ENCODE measurements at regions not wholly inside any gene's neighbourhood (a gene's known extent, or its start where the extent isn't known, plus 50 kb on each side); places are given as distances from the start of the nearest gene placed in this dataset.
A peak's percentile ranks its signal among the peaks of the same experiment; 100 is the strongest.

DNA sequence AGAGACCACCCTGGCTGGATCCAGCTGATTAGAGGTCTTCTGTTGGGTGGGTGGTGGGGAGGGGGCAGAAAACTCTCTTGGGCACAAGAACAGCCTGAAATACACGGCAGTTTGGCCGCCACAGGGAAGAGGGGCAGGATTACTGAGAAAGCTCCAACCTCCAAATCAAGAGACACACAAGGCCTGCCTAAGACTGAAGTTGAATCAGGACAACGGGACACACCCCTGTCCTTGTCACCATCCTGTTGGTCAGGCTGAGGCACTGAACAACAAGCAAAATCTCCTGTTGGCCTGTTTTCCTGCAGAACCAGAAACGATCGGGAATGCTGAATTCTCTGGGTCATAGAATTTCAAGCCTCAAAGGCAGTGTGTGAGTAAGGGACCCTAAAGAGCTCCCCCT, 247.8 kb downstream of the FAM43A start:
- no peak overlapping the region for H3K27ac ChIP-seq
- TF ChIP-seq, protein P1, sequence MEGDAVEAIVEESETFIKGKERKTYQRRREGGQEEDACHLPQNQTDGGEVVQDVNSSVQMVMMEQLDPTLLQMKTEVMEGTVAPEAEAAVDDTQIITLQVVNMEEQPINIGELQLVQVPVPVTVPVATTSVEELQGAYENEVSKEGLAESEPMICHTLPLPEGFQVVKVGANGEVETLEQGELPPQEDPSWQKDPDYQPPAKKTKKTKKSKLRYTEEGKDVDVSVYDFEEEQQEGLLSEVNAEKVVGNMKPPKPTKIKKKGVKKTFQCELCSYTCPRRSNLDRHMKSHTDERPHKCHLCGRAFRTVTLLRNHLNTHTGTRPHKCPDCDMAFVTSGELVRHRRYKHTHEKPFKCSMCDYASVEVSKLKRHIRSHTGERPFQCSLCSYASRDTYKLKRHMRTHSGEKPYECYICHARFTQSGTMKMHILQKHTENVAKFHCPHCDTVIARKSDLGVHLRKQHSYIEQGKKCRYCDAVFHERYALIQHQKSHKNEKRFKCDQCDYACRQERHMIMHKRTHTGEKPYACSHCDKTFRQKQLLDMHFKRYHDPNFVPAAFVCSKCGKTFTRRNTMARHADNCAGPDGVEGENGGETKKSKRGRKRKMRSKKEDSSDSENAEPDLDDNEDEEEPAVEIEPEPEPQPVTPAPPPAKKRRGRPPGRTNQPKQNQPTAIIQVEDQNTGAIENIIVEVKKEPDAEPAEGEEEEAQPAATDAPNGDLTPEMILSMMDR (conservative IDR thresholded peaks at IDR 0.05): no peak
- no peak for TF ChIP-seq ZFX (IDR thresholded peaks at IDR 0.05)

- TF ChIP-seq, protein P1 (conservative IDR thresholded peaks at IDR 0.05): no peak
- TF ChIP-seq ZFX (IDR thresholded peaks at IDR 0.05): no peak
- H3K27ac ChIP-seq: peak overlapping the region; percentile 66
Observed at GRCh38 chr3:194935061-194935460, 249.4 kb downstream of the FAM43A start.

DNA sequence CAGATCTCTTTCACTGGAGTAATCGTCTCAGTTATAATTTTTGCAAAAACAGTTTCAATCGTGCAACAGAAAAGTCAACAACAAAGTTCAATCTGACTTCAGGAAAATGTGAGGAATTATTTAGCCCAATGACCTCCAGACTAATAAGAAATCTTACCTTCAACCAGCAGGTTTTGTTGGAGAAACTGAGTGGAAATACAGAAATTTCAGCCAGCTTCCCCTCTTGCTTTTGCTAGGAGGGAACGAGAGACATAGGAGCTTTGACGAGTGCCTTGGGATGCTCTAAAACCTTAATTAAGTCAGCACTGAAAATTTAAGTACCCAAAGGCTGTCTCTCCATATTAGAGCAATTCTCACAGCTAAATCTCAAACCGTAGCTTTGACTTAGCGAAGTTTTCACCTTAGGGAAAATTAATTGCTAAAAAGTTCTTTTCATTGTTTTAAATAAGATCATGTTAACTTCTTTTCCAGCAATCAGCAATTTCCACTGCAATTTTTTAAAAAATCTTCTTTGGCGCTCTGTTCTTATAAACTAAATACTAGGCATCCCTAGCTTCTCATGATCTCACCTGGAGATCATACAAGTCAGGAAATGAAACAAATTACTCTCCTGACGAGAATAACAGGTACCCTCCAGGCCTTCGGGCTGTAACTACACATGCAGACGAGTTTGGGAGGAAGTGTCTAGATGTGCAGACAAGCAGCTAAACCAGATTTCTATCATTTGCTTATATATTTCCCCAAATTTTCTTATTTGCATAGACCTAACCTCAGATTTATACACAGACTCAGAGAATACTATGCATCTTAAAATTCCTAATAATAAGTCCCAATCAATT, 250.2 kb downstream of the FAM43A start:
- H3K27ac ChIP-seq: peak overlapping the region; percentile 66; the same call in 1 of the 2 replicates
- TF ChIP-seq ZFX (IDR thresholded peaks at IDR 0.05): no peak
- TF ChIP-seq, protein P1 (conservative IDR thresholded peaks at IDR 0.05): no peak

DNA sequence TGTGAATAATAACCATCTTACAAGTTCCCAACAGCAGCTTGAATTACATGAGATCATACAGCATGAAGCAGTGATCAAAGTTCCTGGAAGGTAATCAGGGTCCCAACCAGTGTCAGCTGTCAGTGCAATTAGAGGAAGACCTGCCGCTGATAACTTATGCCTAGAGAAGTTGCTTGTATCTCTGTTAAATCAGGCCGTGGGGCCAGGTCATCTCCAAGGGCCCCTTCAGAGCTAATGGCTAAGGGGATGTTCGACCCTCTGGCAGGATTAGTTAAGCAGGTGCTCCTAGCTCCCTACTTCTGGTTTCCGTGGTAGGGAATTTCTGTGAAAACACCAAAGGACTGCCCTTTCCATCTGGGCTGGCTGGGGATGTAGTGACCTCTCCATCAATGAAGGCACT, 251.0 kb downstream of the FAM43A start:
- TF ChIP-seq ZFX (IDR thresholded peaks at IDR 0.05): no peak
- TF ChIP-seq, protein P1 (conservative IDR thresholded peaks at IDR 0.05): no peak
- no peak overlapping the region for H3K27ac ChIP-seq

DNA sequence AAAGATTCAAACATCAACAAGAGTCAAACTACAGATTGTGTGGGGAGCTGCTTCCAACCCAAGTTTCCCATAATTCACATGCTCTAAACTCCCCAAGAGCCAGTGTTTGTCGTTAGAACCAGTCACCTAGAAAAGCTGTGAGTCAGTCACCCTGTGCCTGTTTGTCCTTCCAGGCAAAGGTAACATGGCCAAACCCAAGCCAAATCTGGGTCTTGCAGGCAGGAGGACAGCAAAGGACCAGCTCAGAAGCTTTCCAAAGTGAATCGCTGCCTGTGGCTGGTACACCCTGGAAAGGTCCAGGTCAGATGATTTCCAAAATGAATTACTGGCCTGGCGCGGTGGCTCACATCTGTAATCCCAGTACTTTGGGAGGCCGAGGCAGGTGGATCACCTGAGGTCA, 251.5 kb downstream of the FAM43A start:
- no peak for TF ChIP-seq ZFX (IDR thresholded peaks at IDR 0.05)
- TF ChIP-seq, protein P1 (conservative IDR thresholded peaks at IDR 0.05): no peak
- H3K27ac ChIP-seq: no peak overlapping the region

GRCh38 chr3:194937882-194938321, 252.2 kb downstream of the FAM43A start:
- H3K27ac ChIP-seq: no peak overlapping the region
- no peak for TF ChIP-seq ZFX (IDR thresholded peaks at IDR 0.05)
- TF ChIP-seq, protein P1 (conservative IDR thresholded peaks at IDR 0.05): no peak

DNA sequence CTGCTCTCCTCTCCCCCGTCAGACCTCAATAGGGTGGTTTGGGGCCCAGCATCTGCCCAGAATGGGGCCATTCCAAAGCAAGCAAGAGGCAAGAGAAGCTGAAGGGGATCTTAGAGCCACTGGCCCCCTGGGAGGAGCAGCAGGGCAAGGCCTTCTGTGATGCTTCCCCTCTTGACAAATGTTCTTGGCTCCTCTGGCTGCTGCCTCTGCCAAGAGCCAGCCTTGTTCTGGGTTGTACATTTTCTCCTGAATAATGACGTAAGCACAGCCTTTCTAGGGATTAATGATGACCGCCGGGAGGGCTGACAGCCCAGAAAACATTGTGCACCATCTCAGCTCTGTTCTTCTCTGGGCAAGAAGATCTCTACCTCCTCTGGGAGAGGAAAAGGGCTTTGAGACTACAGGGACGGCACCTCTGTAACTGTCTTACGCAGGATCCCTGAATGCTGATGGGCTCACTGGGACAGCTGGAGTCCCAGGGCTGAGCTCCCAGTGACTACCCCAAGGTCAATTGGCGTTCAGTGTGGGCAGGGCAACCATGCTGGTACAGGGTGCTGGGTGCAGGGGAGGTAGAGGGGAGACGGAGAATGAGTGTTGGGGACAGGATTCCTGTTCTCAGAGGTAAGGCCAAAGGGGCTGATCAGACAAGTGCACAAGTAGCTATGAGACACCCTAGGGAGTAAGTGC, 253.3 kb downstream of the FAM43A start:
- no peak overlapping the region for H3K27ac ChIP-seq
- TF ChIP-seq ZFX (IDR thresholded peaks at IDR 0.05): no peak
- TF ChIP-seq, protein P1 (conservative IDR thresholded peaks at IDR 0.05): no peak

Measured in C4-2B (cell line).